ENCODE measurements at regions not wholly inside any gene's neighbourhood (a gene's known extent, or its start where the extent isn't known, plus 50 kb on each side); places are given as distances from the start of the nearest gene placed in this dataset.

GRCh38 chr5:161094411-161094810, 242.4 kb upstream of the ATP10B start:
- Histone ChIP-seq H3K4me2 (no peak overlapping the region), H3K9me2 (no peaks in the 10 kb centered on the region), H2AFZ (ENCODE audit: low read depth) (no peak overlapping the region), H3K27me3 (ENCODE audit: insufficient read depth) (no peaks in the 10 kb centered on the region), H3K36me3 (replicated peaks in 1 of 2; ENCODE audit: control insufficient read depth in 1 of 2, insufficient read depth in 2 of 2, low read length in 1 of 2) (no peaks in the 10 kb centered on the region), H3K9ac (no peak overlapping the region), H4K20me1 (ENCODE audit: insufficient read depth) (no peaks in the 10 kb centered on the region), H3K4me3 (ENCODE audit: low read depth in 2 of 2, low read length in 1 of 2) (no peak overlapping the region), H3K4me1 (ENCODE audit: control insufficient read depth in 1 of 2, insufficient read depth in 2 of 2, low read depth in 1 of 2, low read length in 1 of 2) (no peaks in the 10 kb centered on the region), H3K27ac (ENCODE audit: low read depth in 2 of 2, low read length in 1 of 2) (no peak overlapping the region), H3F3A (replicated peaks; ENCODE audit: insufficient read depth) (no peaks in the 10 kb centered on the region), H3K9me3 (no peaks in the 10 kb centered on the region), H3K79me2 (ENCODE audit: insufficient read depth) (no peaks in the 10 kb centered on the region)
- no peak for DNase-seq
- TF ChIP-seq PBX3 (IDR thresholded peaks at IDR 0.05) (no peak), MAX (IDR thresholded peaks at IDR 0.05; ENCODE audit: low read depth) (no peak), GABPA (IDR thresholded peaks at IDR 0.05; ENCODE audit: low read depth) (no peak)
- CTCF ChIA-PET, result no interaction called here
- POLR2A ChIA-PET, result no interaction called here

GRCh38 chr5:161093100-161093499, 241.1 kb upstream of the ATP10B start:
- no peaks in the 10 kb centered on the region for H3K9me3 ChIP-seq
- no peak overlapping the region for H3K9ac ChIP-seq
- no peak overlapping the region for H2AFZ ChIP-seq (ENCODE audit: low read depth)
- no peaks in the 10 kb centered on the region for H3K9me2 ChIP-seq
- H3K4me1 ChIP-seq (ENCODE audit: control insufficient read depth in 1 of 2, insufficient read depth in 2 of 2, low read depth in 1 of 2, low read length in 1 of 2), result no peaks in the 10 kb centered on the region
- no peaks in the 10 kb centered on the region for H3K36me3 ChIP-seq (replicated peaks in 1 of 2; ENCODE audit: control insufficient read depth in 1 of 2, insufficient read depth in 2 of 2, low read length in 1 of 2)
- no CpG with 5 or more reads among the region's 2 CpGs for WGBS (ENCODE audit: low lambda C conversion rate)
- H3K27ac ChIP-seq (ENCODE audit: low read depth in 2 of 2, low read length in 1 of 2), result no peak overlapping the region
- CTCF ChIA-PET, result no interaction called here
- no peaks in the 10 kb centered on the region for H4K20me1 ChIP-seq (ENCODE audit: insufficient read depth)
- H3K79me2 ChIP-seq (ENCODE audit: insufficient read depth), result no peaks in the 10 kb centered on the region
- no peaks in the 10 kb centered on the region for H3F3A ChIP-seq (replicated peaks; ENCODE audit: insufficient read depth)
- no peak overlapping the region for H3K4me2 ChIP-seq
- TF ChIP-seq RFX5 (IDR thresholded peaks at IDR 0.05; ENCODE audit: low read length), result no peak
- TF ChIP-seq GABPA (IDR thresholded peaks at IDR 0.05; ENCODE audit: low read depth), result no peak
- no peak overlapping the region for H3K4me3 ChIP-seq (ENCODE audit: low read depth in 2 of 2, low read length in 1 of 2)
- no peaks in the 10 kb centered on the region for H3K27me3 ChIP-seq (ENCODE audit: insufficient read depth)
- POLR2A ChIA-PET, result no interaction called here
- no peak for DNase-seq

GRCh38 chr5:161089569-161089968, 237.6 kb upstream of the ATP10B start:
- Histone ChIP-seq H3F3A (replicated peaks; ENCODE audit: insufficient read depth) (no peaks in the 10 kb centered on the region), H3K9me2 (no peaks in the 10 kb centered on the region), H2AFZ (ENCODE audit: low read depth) (no peak overlapping the region), H3K4me1 (ENCODE audit: control insufficient read depth in 1 of 2, insufficient read depth in 2 of 2, low read depth in 1 of 2, low read length in 1 of 2) (no peaks in the 10 kb centered on the region), H4K20me1 (ENCODE audit: insufficient read depth) (no peaks in the 10 kb centered on the region), H3K27ac (ENCODE audit: low read depth in 2 of 2, low read length in 1 of 2) (no peak overlapping the region), H3K36me3 (replicated peaks in 1 of 2; ENCODE audit: control insufficient read depth in 1 of 2, insufficient read depth in 2 of 2, low read length in 1 of 2) (no peaks in the 10 kb centered on the region), H3K4me3 (ENCODE audit: low read depth in 2 of 2, low read length in 1 of 2) (no peak overlapping the region), H3K9me3 (no peaks in the 10 kb centered on the region), H3K9ac (no peak overlapping the region), H3K27me3 (ENCODE audit: insufficient read depth) (no peaks in the 10 kb centered on the region), H3K79me2 (ENCODE audit: insufficient read depth) (no peaks in the 10 kb centered on the region), H3K4me2 (no peak overlapping the region)
- TF ChIP-seq ZBTB33 (IDR thresholded peaks at IDR 0.05; ENCODE audit: borderline replicate concordance, low read depth) (no peak), RXRA (IDR thresholded peaks at IDR 0.05; ENCODE audit: borderline replicate concordance, low read depth) (no peak), ELF1 (IDR thresholded peaks at IDR 0.05) (no peak), USF2 (IDR thresholded peaks at IDR 0.05; ENCODE audit: borderline replicate concordance, low read depth, low read length) (no peak)
- no peak for DNase-seq
- ChIA-PET CTCF (no interaction called here), POLR2A (no interaction called here)
- WGBS (ENCODE audit: low lambda C conversion rate), result 35% methylated on average over 2 of the region's 2 CpGs

Measured in SK-N-SH (cell line).